H1 (cell line): ENCODE measurements at regions not wholly inside any gene's neighbourhood (a gene's known extent, or its start where the extent isn't known, plus 50 kb on each side); places are given as distances from the start of the nearest gene placed in this dataset.

Experiments used
- CHD7 ChIP-seq: fragments of 300-600 bp; sonication (generic); IDR thresholded peaks from 2 replicates; pipeline ENCODE4 v1.7.1; 2012; ENCODE audit warnings: low read length, moderate library complexity, mild to moderate bottlenecking, inconsistent platforms; ENCODE audit not compliant: insufficient replicate concordance
- CREB1 ChIP-seq: IDR thresholded peaks from 2 replicates; pipeline ENCODE4 v1.6.1; 2012; ENCODE audit warnings: inconsistent platforms
- CTBP2 ChIP-seq: IDR thresholded peaks from 2 replicates; pipeline ENCODE4 v1.7.0; 2011; ENCODE audit warnings: borderline replicate concordance, mild to moderate bottlenecking, moderate library complexity, mixed read lengths, low read length; ENCODE audit not compliant: insufficient read depth, insufficient read length
- EZH2 ChIP-seq: fragments of 200-600 bp; sonication (generic); IDR thresholded peaks from 2 replicates; pipeline ENCODE4 v1.7.1; 2012; ENCODE audit warnings: low read depth, mild to moderate bottlenecking, moderate library complexity, low read length, inconsistent platforms; ENCODE audit not compliant: severe bottlenecking
- FOSL1 ChIP-seq: IDR thresholded peaks from 2 replicates; pipeline ENCODE4 v1.6.1; 2011; ENCODE audit warnings: mild to moderate bottlenecking, low read depth, low read length, moderate library complexity; ENCODE audit not compliant: insufficient read depth
- HDAC6 ChIP-seq: IDR thresholded peaks from one replicate; pipeline ENCODE4 v1.7.1; 2012; ENCODE audit warnings: low read depth, mild to moderate bottlenecking, inconsistent platforms, low read length, moderate library complexity
- KDM4A ChIP-seq: IDR thresholded peaks from one replicate; pipeline ENCODE4 v1.7.1; 2012; ENCODE audit warnings: low read depth, mild to moderate bottlenecking, moderate library complexity, low read length, inconsistent platforms; ENCODE audit not compliant: severe bottlenecking
- PHF8 ChIP-seq: fragments of 200-600 bp; sonication (generic); conservative IDR thresholded peaks from 2 replicates; pipeline ENCODE4 v1.7.1; 2012; ENCODE audit warnings: low read depth, mild to moderate bottlenecking, inconsistent platforms, low read length, moderate library complexity
- SIN3A ChIP-seq, 2 experiments: IDR thresholded peaks in 1 of 2; conservative IDR thresholded peaks in 1 of 2; 2 replicates each; pipeline ENCODE4 v1.6.1; 2011 to 2012; ENCODE audit warnings: low read length in 2 of 2, improper control_type of control experiment in 1 of 2, low read depth in 1 of 2, mild to moderate bottlenecking in 1 of 2
- TAF1 ChIP-seq: IDR thresholded peaks from 2 replicates; pipeline ENCODE4 v1.6.1; 2011; ENCODE audit warnings: mild to moderate bottlenecking, low read depth, low read length

GRCh38 chr17:65324611-65325342, 187.6 kb downstream of the RGS9 start (continued):
- no peak for TF ChIP-seq CHD7
- no peak for TF ChIP-seq CTBP2
- TF ChIP-seq FOSL1, result no peak
- no peak for TF ChIP-seq TAF1
- TF ChIP-seq HDAC6, result no peak
- no peak for TF ChIP-seq PHF8
- no peak for TF ChIP-seq CREB1
- no peak for TF ChIP-seq EZH2
- no peak for TF ChIP-seq KDM4A
- TF ChIP-seq SIN3A (conservative IDR thresholded peaks at IDR 0.05 in 1 of 2, IDR thresholded peaks at IDR 0.05 in 1 of 2; ENCODE audit: low read depth in 1 of 2, low read length in 2 of 2), result no peak
